WTC11 (cell line): ENCODE measurements at regions not wholly inside any gene's neighbourhood (a gene's known extent, or its start where the extent isn't known, plus 50 kb on each side); places are given as distances from the start of the nearest gene placed in this dataset.

ENCODE experiments used
- ATAC-seq: fragments of 200-7000 bp; cut with Tn5 transposase; 2 replicates; pipeline ENCODE4 v1.10.0; 2021; ENCODE audit warnings: mild to moderate bottlenecking, moderate library complexity
- CTCF ChIA-PET: fragments of 300-600 bp; sonication (Branson Sonifier 250); formaldehyde crosslinking; loops from one replicate; lab custom pipeline; 2021; ENCODE audit warnings: antibody characterized with exemption; lab: Charles Lee
- POLR2A ChIA-PET: fragments of 350-600 bp; sonication (Branson Sonifier 250); formaldehyde crosslinking; loops from one replicate; lab custom pipeline; 2021; ENCODE audit warnings: antibody characterized with exemption; lab: Charles Lee
- DNase-seq: peaks from one replicate; pipeline ENCODE4 v3.0.0; 2021; ENCODE audit warnings: low spot score
- H3K27ac Mint-ChIP-seq: 2 replicates; pipeline ENCODE4 v1.8.0; 2021; ENCODE audit warnings: mixed read lengths
- H3K27me3 Mint-ChIP-seq: 2 replicates; pipeline ENCODE4 v1.8.0; 2021; ENCODE audit warnings: low read depth, mild to moderate bottlenecking, moderate library complexity, mixed read lengths
- H3K36me3 Mint-ChIP-seq: 2 replicates; pipeline ENCODE4 v1.8.0; 2021; ENCODE audit warnings: mixed read lengths
- H3K4me1 Mint-ChIP-seq: 2 replicates; pipeline ENCODE4 v1.8.0; 2022; ENCODE audit warnings: mixed read lengths
- H3K4me3 Mint-ChIP-seq: 2 replicates; pipeline ENCODE4 v1.8.0; 2021; ENCODE audit warnings: mild to moderate bottlenecking, moderate library complexity, mixed read lengths
- H3K9me3 Mint-ChIP-seq: 2 replicates; pipeline ENCODE4 v1.8.0; 2021; ENCODE audit warnings: mixed read lengths
- AFF4 ChIP-seq: sonication (generic); formaldehyde crosslinking; IDR thresholded peaks from 2 replicates; pipeline ENCODE4 v1.8.1; 2023; ENCODE audit warnings: mild to moderate bottlenecking, missing genetic modification reagents, borderline replicate concordance
- FOXK1 ChIP-seq: sonication (generic); formaldehyde crosslinking; IDR thresholded peaks from 2 replicates; pipeline ENCODE4 v1.8.0; 2022; ENCODE audit warnings: mild to moderate bottlenecking, moderate library complexity, missing genetic modification reagents
- GTF2I ChIP-seq: fragments of 250-450 bp; sonication (Bioruptor Pico); conservative IDR thresholded peaks from 2 replicates; pipeline ENCODE4 v1.4.0; 2021; ENCODE audit warnings: mild to moderate bottlenecking
- HMGXB4 ChIP-seq: sonication (generic); formaldehyde crosslinking; IDR thresholded peaks from 2 replicates; pipeline ENCODE4 v1.8.1; 2023; ENCODE audit warnings: mild to moderate bottlenecking, moderate library complexity, missing genetic modification reagents
- IRF1 ChIP-seq: sonication (generic); formaldehyde crosslinking; IDR thresholded peaks from 2 replicates; pipeline ENCODE4 v1.8.0; 2023; ENCODE audit warnings: missing genetic modification reagents
- MYBL2 ChIP-seq: sonication (generic); formaldehyde crosslinking; IDR thresholded peaks from 2 replicates; pipeline ENCODE4 v1.8.1; 2023; ENCODE audit warnings: mild to moderate bottlenecking, moderate library complexity, missing genetic modification reagents
- NR2C2 ChIP-seq: sonication (generic); formaldehyde crosslinking; IDR thresholded peaks from 2 replicates; pipeline ENCODE4 v1.8.0; 2022; ENCODE audit warnings: mild to moderate bottlenecking, missing genetic modification reagents
- OVOL2 ChIP-seq: fragments of 250-450 bp; sonication (Bioruptor Pico); IDR thresholded peaks from 2 replicates; pipeline ENCODE4 v1.9.0; 2021; ENCODE audit warnings: mild to moderate bottlenecking, borderline replicate concordance
- SOX15 ChIP-seq: fragments of 250-450 bp; sonication (Bioruptor Pico); IDR thresholded peaks from 2 replicates; pipeline ENCODE4 v1.9.0; 2021; ENCODE audit warnings: mild to moderate bottlenecking
- USF1 ChIP-seq: sonication (generic); formaldehyde crosslinking; IDR thresholded peaks from 2 replicates; pipeline ENCODE4 v1.8.0; 2022; ENCODE audit warnings: mild to moderate bottlenecking, missing genetic modification reagents
- USF2 ChIP-seq: sonication (generic); formaldehyde crosslinking; IDR thresholded peaks from 2 replicates; pipeline ENCODE4 v1.8.1; 2023; ENCODE audit warnings: mild to moderate bottlenecking, missing genetic modification reagents, moderate library complexity
- ZNF121 ChIP-seq: sonication (generic); formaldehyde crosslinking; IDR thresholded peaks from 2 replicates; pipeline ENCODE4 v1.8.0; 2023; ENCODE audit warnings: missing genetic modification reagents
- ZNF138 ChIP-seq: sonication (generic); formaldehyde crosslinking; conservative IDR thresholded peaks from 2 replicates; pipeline ENCODE4 v1.8.1; 2022; ENCODE audit warnings: mild to moderate bottlenecking, moderate library complexity, missing genetic modification reagents
- ZNF671 ChIP-seq: fragments of 250-450 bp; sonication (Bioruptor Pico); IDR thresholded peaks from 2 replicates; pipeline ENCODE4 v1.8.0; 2021; ENCODE audit warnings: mild to moderate bottlenecking

GRCh38 chr2:18104595-18105224, 226.2 kb downstream of the KCNS3 start (continued):
- TF ChIP-seq AFF4 (no peak), GTF2I (CRISPR knock-in tag) (no peak), USF1 (CRISPR knock-in tag) (no peak), SOX15 (CRISPR knock-in tag) (no peak), ZNF671 (CRISPR knock-in tag) (no peak), USF2 (no peak)

GRCh38 chr2:18096836-18097405, 218.5 kb downstream of the KCNS3 start:
- Mint-ChIP-seq H3K9me3 (no peaks in the 10 kb centered on the region; the same call in 1 of the 2 replicates), H3K27ac (no peak overlapping the region), H3K4me3 (no peak overlapping the region), H3K36me3 (no peaks in the 10 kb centered on the region), H3K27me3 (no peaks in the 10 kb centered on the region), H3K4me1 (0 out of 2 replicates have a peak, but pooled peaks cover 3% of the 10 kb centered on the region)
- POLR2A ChIA-PET: no interaction called here
- ATAC-seq (no peak), DNase-seq (no peak)
- CTCF ChIA-PET: interaction anchor here (1.0 kb wide), 1 partner anchor 21 kb away, joined by 3 read pairs; no protein-coding TSS in a partner anchor
- TF ChIP-seq AFF4 (no peak), MYBL2 (no peak), OVOL2 (CRISPR knock-in tag) (no peak), IRF1 (CRISPR knock-in tag) (no peak), ZNF138 (CRISPR knock-in tag) (no peak), HMGXB4 (no peak), ZNF121 (no peak), FOXK1 (CRISPR knock-in tag) (no peak), NR2C2 (CRISPR knock-in tag) (no peak)
